GM21381 (cell line): ENCODE measurements at regions not wholly inside any gene's neighbourhood (a gene's known extent, or its start where the extent isn't known, plus 50 kb on each side); places are given as distances from the start of the nearest gene placed in this dataset.

Experiments used
- ATAC-seq: cut with Tn5 transposase; IDR thresholded peaks from one replicate; pipeline ENCODE4 v1.9.1; 2021; ENCODE audit warnings: mild to moderate bottlenecking, moderate library complexity; ENCODE audit not compliant: unreplicated experiment

GRCh38 chr22:49083607-49084006 is 744.1 kb downstream of the BRD1 start:
- no peak for ATAC-seq

GRCh38 chr22:49082451-49082850 is 745.2 kb downstream of the BRD1 start:
- no peak for ATAC-seq

- ATAC-seq, result no peak
These were observed 745.7 kb downstream of the BRD1 start for GRCh38 chr22:49081926-49082325.

GRCh38 chr22:49081261-49081666 is 746.4 kb downstream of the BRD1 start:
- ATAC-seq, result no peak

GRCh38 chr22:49080631-49081030 is 747.0 kb downstream of the BRD1 start:
- ATAC-seq, result no peak

GRCh38 chr22:49079743-49080500 is 747.8 kb downstream of the BRD1 start:
- ATAC-seq, result no peak

GRCh38 chr22:49079027-49079725 is 748.5 kb downstream of the BRD1 start:
- no peak for ATAC-seq

GRCh38 chr22:49078076-49078710 is 749.5 kb downstream of the BRD1 start:
- no peak for ATAC-seq

GRCh38 chr22:49077586-49077985 is 750.1 kb downstream of the BRD1 start:
- ATAC-seq, result no peak

- no peak for ATAC-seq
These were observed 750.7 kb downstream of the BRD1 start for GRCh38 chr22:49077036-49077393.

- no peak for ATAC-seq
These were observed 751.2 kb downstream of the BRD1 start for GRCh38 chr22:49076300-49077035.

- no peak for ATAC-seq
These were observed 752.5 kb downstream of the BRD1 start for GRCh38 chr22:49075150-49075549.

- ATAC-seq, result no peak
These were observed 753.7 kb downstream of the BRD1 start for GRCh38 chr22:49073873-49074417.

GRCh38 chr22:49072996-49073645 is 754.6 kb downstream of the BRD1 start:
- no peak for ATAC-seq

- ATAC-seq, result no peak
These were observed 757.2 kb downstream of the BRD1 start for GRCh38 chr22:49070501-49070900.

GRCh38 chr22:49068861-49069500 is 758.7 kb downstream of the BRD1 start:
- no peak for ATAC-seq

GRCh38 chr22:49067504-49067903 is 760.2 kb downstream of the BRD1 start:
- ATAC-seq, result no peak

- no peak for ATAC-seq
These were observed 761.1 kb downstream of the BRD1 start for GRCh38 chr22:49066619-49067018.

GRCh38 chr22:49064836-49065235 is 762.8 kb downstream of the BRD1 start:
- ATAC-seq, result no peak

GRCh38 chr22:49063545-49063890 is 764.2 kb downstream of the BRD1 start:
- no peak for ATAC-seq
